ENCODE measurements at regions not wholly inside any gene's neighbourhood (a gene's known extent, or its start where the extent isn't known, plus 50 kb on each side); places are given as distances from the start of the nearest gene placed in this dataset.
A peak's percentile ranks its signal among the peaks of the same experiment; 100 is the strongest.

- Mint-ChIP-seq H3K9me3 (ENCODE audit: insufficient read depth) (peaks cover 16% of the 10 kb centered on the region), H3K27ac (no peak overlapping the region), H3K27me3 (ENCODE audit: low read depth) (no peaks in the 10 kb centered on the region), H3K4me1 (ENCODE audit: low read depth) (peaks cover 66% of the 10 kb centered on the region), H3K4me3 (no peak overlapping the region), H3K36me3 (ENCODE audit: low read depth) (peaks cover 33% of the 10 kb centered on the region)
- CTCF ChIA-PET: no interaction called here
- no peak for DNase-seq
- ATAC-seq: no peak
- POLR2A ChIA-PET: interaction anchor here (0.6 kb wide), 1 partner anchor 23 kb away, joined by 4 read pairs; no protein-coding TSS in a partner anchor
Observed at GRCh38 chr6:30806581-30807183, 62.3 kb upstream of the IER3 start.

DNA sequence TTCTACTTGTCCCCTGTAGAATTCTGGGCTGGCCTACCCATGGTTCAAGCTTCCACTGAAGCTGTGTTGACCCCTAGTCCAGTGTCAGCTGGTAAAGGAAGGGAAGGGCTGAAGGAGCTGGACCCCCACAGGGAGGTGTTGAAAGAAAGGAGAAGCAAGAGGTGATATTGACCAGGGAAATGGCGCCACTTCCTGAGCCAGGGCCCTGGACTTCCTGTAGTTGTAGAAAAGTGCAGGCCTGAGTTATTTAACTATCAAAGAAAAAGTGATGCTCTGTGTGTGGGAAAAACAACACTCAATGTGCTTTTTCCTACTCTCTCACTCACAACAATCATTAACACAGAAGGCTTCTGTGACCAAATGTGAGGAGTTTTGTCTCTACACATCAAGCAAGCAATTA, 60.0 kb upstream of the IER3 start:
- Mint-ChIP-seq H3K4me3 (no peak overlapping the region), H3K27ac (peak overlapping the region; percentile 71), H3K9me3 (ENCODE audit: insufficient read depth) (peaks cover 16% of the 10 kb centered on the region), H3K36me3 (ENCODE audit: low read depth) (peaks cover 30% of the 10 kb centered on the region), H3K27me3 (ENCODE audit: low read depth) (no peaks in the 10 kb centered on the region), H3K4me1 (ENCODE audit: low read depth) (peaks cover 46% of the 10 kb centered on the region)
- ChIA-PET CTCF (interaction anchor here (1.1 to 2.6 kb wide), 3 partner anchors 8 to 16 kb away, joined by 3 to 7 read pairs (median 5); no protein-coding TSS in a partner anchor), POLR2A (interaction anchor here (1.1 kb wide), 1 partner anchor 35 kb away, joined by 4 read pairs; no protein-coding TSS in a partner anchor)
- no peak for DNase-seq
- no peak for ATAC-seq

DNA sequence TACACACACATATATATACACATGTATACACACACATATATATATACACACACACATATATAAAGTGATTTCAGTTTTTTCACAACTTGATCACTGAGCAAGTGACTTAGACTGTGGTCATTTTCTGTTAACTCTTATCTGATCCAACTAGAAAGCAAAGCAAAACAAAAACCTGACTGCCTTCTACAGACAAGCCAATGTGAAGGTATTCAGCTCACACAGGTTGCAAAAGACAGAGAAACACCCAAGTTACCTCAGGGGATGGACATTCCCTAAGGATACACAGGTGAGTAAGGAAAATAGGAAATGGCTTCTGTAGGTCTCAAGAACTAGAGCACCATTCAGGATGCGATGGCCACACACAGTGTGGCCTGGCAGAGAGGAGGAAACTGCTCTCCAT, 58.4 kb upstream of the IER3 start:
- ATAC-seq (peak; percentile 77), DNase-seq (no peak)
- H3K4me1 Mint-ChIP-seq (ENCODE audit: low read depth): peaks cover 38% of the 10 kb centered on the region
- peaks cover 16% of the 10 kb centered on the region for H3K9me3 Mint-ChIP-seq (ENCODE audit: insufficient read depth)
- no peak overlapping the region for H3K4me3 Mint-ChIP-seq
- H3K27ac Mint-ChIP-seq: no peak overlapping the region
- no peaks in the 10 kb centered on the region for H3K27me3 Mint-ChIP-seq (ENCODE audit: low read depth)
- ChIA-PET CTCF (interaction anchor here (0.7 to 2.6 kb wide), 7 partner anchors 9 to 74 kb away, joined by 3 to 7 read pairs (median 4); no protein-coding TSS in a partner anchor), POLR2A (interaction anchor here (1.2 kb wide), 1 partner anchor 9 kb away, joined by 3 read pairs; no protein-coding TSS in a partner anchor)
- H3K36me3 Mint-ChIP-seq (ENCODE audit: low read depth): peaks cover 28% of the 10 kb centered on the region

- DNase-seq (no peak), ATAC-seq (no peak)
- peaks cover 25% of the 10 kb centered on the region for H3K36me3 Mint-ChIP-seq (ENCODE audit: low read depth)
- no peak overlapping the region for H3K4me3 Mint-ChIP-seq
- ChIA-PET CTCF (interaction anchor here (1.5 to 2.6 kb wide), 2 partner anchors 10 to 18 kb away, joined by 4 to 5 read pairs; no protein-coding TSS in a partner anchor), POLR2A (no interaction called here)
- H3K9me3 Mint-ChIP-seq (ENCODE audit: insufficient read depth): peaks cover 16% of the 10 kb centered on the region
- H3K27me3 Mint-ChIP-seq (ENCODE audit: low read depth): no peaks in the 10 kb centered on the region
- H3K27ac Mint-ChIP-seq: no peak overlapping the region
- H3K4me1 Mint-ChIP-seq (ENCODE audit: low read depth): peaks cover 35% of the 10 kb centered on the region
Observed at GRCh38 chr6:30801950-30802349, 57.6 kb upstream of the IER3 start.

DNA sequence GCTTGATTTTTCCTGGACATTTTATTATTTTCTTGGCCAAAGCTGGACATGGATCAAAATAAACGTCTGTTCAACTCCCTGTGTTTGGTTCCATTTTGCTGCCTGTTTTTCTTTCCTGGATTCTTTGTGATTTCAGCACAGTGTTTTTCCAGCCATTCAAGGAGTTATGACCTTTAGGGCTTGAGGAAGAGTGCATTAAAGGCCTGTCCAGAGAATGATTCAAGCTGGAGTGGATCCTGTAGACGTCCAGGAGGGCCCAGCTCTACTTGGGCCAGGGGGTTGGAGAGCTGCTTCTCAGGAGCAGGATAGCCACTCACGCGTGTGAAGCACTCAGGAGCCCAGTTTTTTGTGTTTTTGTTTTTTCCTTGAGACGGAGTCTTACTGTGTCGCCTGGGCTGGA, 56.5 kb upstream of the IER3 start:
- Mint-ChIP-seq H3K36me3 (ENCODE audit: low read depth) (peaks cover 19% of the 10 kb centered on the region), H3K9me3 (ENCODE audit: insufficient read depth) (peaks cover 13% of the 10 kb centered on the region), H3K27me3 (ENCODE audit: low read depth) (no peaks in the 10 kb centered on the region), H3K4me3 (no peak overlapping the region), H3K27ac (no peak overlapping the region), H3K4me1 (ENCODE audit: low read depth) (peaks cover 33% of the 10 kb centered on the region)
- ATAC-seq (no peak), DNase-seq (no peak)
- CTCF ChIA-PET: interaction anchor here (1.1 to 1.7 kb wide), 3 partner anchors 8 to 33 kb away, joined by 3 to 10 read pairs (median 3); no protein-coding TSS in a partner anchor
- POLR2A ChIA-PET: interaction anchor here (0.6 to 1.0 kb wide), 2 partner anchors 13 to 15 kb away, joined by 3 read pairs; no protein-coding TSS in a partner anchor

DNA sequence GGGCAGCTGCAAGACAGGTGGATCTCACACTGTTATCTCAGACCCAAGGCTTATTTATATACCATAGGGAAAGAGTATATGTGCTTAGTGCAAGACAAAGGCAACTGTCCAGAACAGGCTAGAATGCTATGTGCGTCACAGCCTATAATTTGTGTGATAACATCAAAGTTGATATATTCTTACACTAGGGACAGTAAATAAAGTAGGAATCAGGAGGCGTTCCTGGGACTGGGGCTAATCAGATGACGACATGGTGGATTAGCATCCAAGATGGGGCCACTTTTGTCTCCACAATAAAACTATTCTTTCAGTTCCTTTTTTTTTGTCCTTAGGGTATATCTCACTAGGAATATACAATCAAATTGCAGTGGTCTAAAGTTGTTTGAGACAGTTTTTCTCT, 54.9 kb upstream of the IER3 start:
- H3K9me3 Mint-ChIP-seq (ENCODE audit: insufficient read depth): peaks cover 3% of the 10 kb centered on the region
- peaks cover 32% of the 10 kb centered on the region for H3K4me1 Mint-ChIP-seq (ENCODE audit: low read depth)
- H3K4me3 Mint-ChIP-seq: no peak overlapping the region
- no peak overlapping the region for H3K27ac Mint-ChIP-seq
- CTCF ChIA-PET: interaction anchor here (1.3 kb wide), 1 partner anchor 13 kb away, joined by 3 read pairs; no protein-coding TSS in a partner anchor
- H3K27me3 Mint-ChIP-seq (ENCODE audit: low read depth): no peaks in the 10 kb centered on the region
- peaks cover 8% of the 10 kb centered on the region for H3K36me3 Mint-ChIP-seq (ENCODE audit: low read depth)
- DNase-seq (no peak), ATAC-seq (no peak)
- POLR2A ChIA-PET: no interaction called here

- H3K36me3 Mint-ChIP-seq (ENCODE audit: low read depth): peaks cover 5% of the 10 kb centered on the region
- DNase-seq (no peak), ATAC-seq (no peak)
- CTCF ChIA-PET: no interaction called here
- peaks cover 37% of the 10 kb centered on the region for H3K4me1 Mint-ChIP-seq (ENCODE audit: low read depth)
- POLR2A ChIA-PET: no interaction called here
- H3K27ac Mint-ChIP-seq: no peak overlapping the region
- H3K9me3 Mint-ChIP-seq (ENCODE audit: insufficient read depth): no peaks in the 10 kb centered on the region
- H3K4me3 Mint-ChIP-seq: no peak overlapping the region
- no peaks in the 10 kb centered on the region for H3K27me3 Mint-ChIP-seq (ENCODE audit: low read depth)
Observed at GRCh38 chr6:30798494-30798893, 54.1 kb upstream of the IER3 start.

DNA sequence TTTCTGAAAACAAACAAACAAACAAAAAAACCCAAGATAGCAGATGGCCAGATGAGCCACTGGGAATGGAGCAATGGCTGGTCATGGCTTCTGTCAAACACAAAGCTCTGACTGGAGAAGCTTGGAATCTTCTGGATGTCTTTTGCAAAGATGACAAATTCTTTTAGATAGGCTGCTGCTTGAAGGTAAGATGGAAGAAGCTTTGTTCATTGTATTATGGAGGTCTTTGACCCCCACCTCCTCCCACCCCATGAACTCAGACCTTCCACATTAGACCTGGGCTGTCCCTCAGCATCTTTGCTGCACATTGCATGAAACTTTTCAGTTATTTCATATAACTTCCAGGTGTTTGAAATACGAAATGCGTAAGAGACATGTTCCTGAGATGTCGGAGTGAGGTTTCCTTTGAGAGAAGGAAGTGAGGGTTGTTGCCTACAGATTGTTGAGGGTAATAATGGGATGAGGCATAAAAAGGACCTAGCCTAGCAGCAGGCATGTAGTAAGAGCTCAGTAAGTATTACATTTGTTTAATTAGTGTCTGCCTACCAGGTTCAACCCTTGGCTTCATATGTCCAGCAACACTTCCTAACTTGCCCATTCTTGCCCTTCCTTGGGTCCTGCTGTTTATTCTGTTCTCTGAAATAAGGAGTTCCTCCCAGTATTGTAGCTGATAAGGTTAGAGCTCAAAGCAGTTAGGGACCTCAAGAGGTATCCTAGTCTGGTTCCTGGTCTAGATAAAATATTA, 51.4 kb upstream of the IER3 start:
- DNase-seq (no peak), ATAC-seq (no peak)
- Mint-ChIP-seq H3K27ac (no peak overlapping the region), H3K4me1 (ENCODE audit: low read depth) (peaks cover 45% of the 10 kb centered on the region), H3K36me3 (ENCODE audit: low read depth) (peaks cover 3% of the 10 kb centered on the region), H3K9me3 (ENCODE audit: insufficient read depth) (no peaks in the 10 kb centered on the region), H3K4me3 (no peak overlapping the region), H3K27me3 (ENCODE audit: low read depth) (no peaks in the 10 kb centered on the region)
- ChIA-PET CTCF (interaction anchor here (0.7 to 3.4 kb wide), 4 partner anchors 17 to 34 kb away, joined by 3 to 16 read pairs (median 4); no protein-coding TSS in a partner anchor), POLR2A (no interaction called here)
